SK-N-SH (cell line): ENCODE measurements at regions not wholly inside any gene's neighbourhood (a gene's known extent, or its start where the extent isn't known, plus 50 kb on each side); places are given as distances from the start of the nearest gene placed in this dataset.

ENCODE experiments used
- CTCF ChIA-PET: fragments of 300-600, 350-600 bp; formaldehyde crosslinking; extraction: SDS; loops from one replicate; lab custom pipeline; 2021; lab: Yijun Ruan, JAX
- POLR2A ChIA-PET: fragments of 350-600 bp; sonication (Branson Sonifier 250); formaldehyde crosslinking; extraction: SDS; loops from one replicate; lab custom pipeline; 2020; ENCODE audit warnings: antibody characterized with exemption, inconsistent platforms; lab: Yijun Ruan, JAX
- DNase-seq: peaks from one replicate; pipeline ENCODE4 v3.0.0; 2012
- H2AFZ ChIP-seq: fragments of 200-600 bp; sonication (generic); 2 replicates; pipeline ENCODE4 v1.8.1; 2016; ENCODE audit warnings: antibody characterized with exemption, mild to moderate bottlenecking, low read depth
- H3F3A ChIP-seq: fragments of 200-600 bp; sonication (generic); replicated peaks from 2 replicates; pipeline ENCODE3; 2016; ENCODE audit warnings: antibody characterized with exemption, mild to moderate bottlenecking; ENCODE audit not compliant: insufficient read depth
- H3K27ac ChIP-seq, 2 experiments: fragments of 200-500 bp in 1 of 2; fragments of 200-600 bp in 1 of 2; sonication (Bioruptor generic) in 1 of 2; sonication (generic), shearing (Covaris generic) in 1 of 2; 2 replicates each; pipeline versions ENCODE4 v1.5.1 to v1.6.1; 2014 to 2016; ENCODE audit warnings: low read depth in 2 of 2, inconsistent platforms in 1 of 2, low read length in 1 of 2, mild to moderate bottlenecking in 1 of 2, mixed read lengths in 1 of 2
- H3K27me3 ChIP-seq: fragments of 200-600 bp; sonication (generic), shearing (Covaris generic); 2 replicates; pipeline ENCODE4 v1.6.1; 2016; ENCODE audit warnings: mixed run types; ENCODE audit not compliant: insufficient read depth
- H3K36me3 ChIP-seq, 2 experiments: fragments of 200-500 bp in 1 of 2; fragments of 200-600 bp in 1 of 2; sonication (Bioruptor generic) in 1 of 2; sonication (generic) in 1 of 2; replicated peaks in 1 of 2; 2 replicates each; pipeline versions ENCODE3 to v1.5.1; 2014 to 2016; ENCODE audit warnings: low read length in 1 of 2, mild to moderate bottlenecking in 1 of 2; ENCODE audit not compliant: insufficient read depth in 2 of 2, control insufficient read depth in 1 of 2
- H3K4me1 ChIP-seq, 2 experiments: fragments of 200-500 bp in 1 of 2; fragments of 200-600 bp in 1 of 2; sonication (Bioruptor generic) in 1 of 2; sonication (generic), shearing (Covaris generic) in 1 of 2; 2 replicates each; pipeline versions ENCODE4 v1.5.1 to v1.6.1; 2014 to 2016; ENCODE audit warnings: low read depth in 1 of 2, low read length in 1 of 2, mixed run types in 1 of 2; ENCODE audit not compliant: insufficient read depth in 2 of 2, control insufficient read depth in 1 of 2
- H3K4me2 ChIP-seq: fragments of 200-600 bp; sonication (generic), shearing (Covaris generic); 2 replicates; pipeline ENCODE4 v1.6.1; 2017; ENCODE audit warnings: mixed run types
- H3K4me3 ChIP-seq, 2 experiments: fragments of 200-500 bp in 1 of 2; fragments of 200-600 bp in 1 of 2; sonication (Bioruptor generic) in 1 of 2; sonication (generic), shearing (Covaris generic) in 1 of 2; 2 replicates each; pipeline versions ENCODE4 v1.5.1 to v1.8.1; 2014 to 2016; ENCODE audit warnings: low read depth in 2 of 2, inconsistent platforms in 1 of 2, low read length in 1 of 2, mild to moderate bottlenecking in 1 of 2, mixed read lengths in 1 of 2, moderate library complexity in 1 of 2
- H3K79me2 ChIP-seq: fragments of 200-600 bp; sonication (generic); 2 replicates; pipeline ENCODE4 v1.8.1; 2017; ENCODE audit warnings: mild to moderate bottlenecking; ENCODE audit not compliant: insufficient read depth
- H3K9ac ChIP-seq: fragments of 200-600 bp; sonication (generic); 2 replicates; pipeline ENCODE4 v1.6.1; 2017; ENCODE audit warnings: mixed run types
- H3K9me2 ChIP-seq: fragments of 200-600 bp; sonication (generic); 2 replicates; pipeline ENCODE4 v1.6.1; 2017; ENCODE audit warnings: mixed run types
- H3K9me3 ChIP-seq: fragments of 200-600 bp; sonication (generic); 2 replicates; pipeline ENCODE4 v1.6.1; 2017; ENCODE audit warnings: mixed run types, mild to moderate bottlenecking, moderate library complexity
- H4K20me1 ChIP-seq: fragments of 200-600 bp; sonication (generic); 2 replicates; pipeline ENCODE4 v1.6.1; 2017; ENCODE audit warnings: mild to moderate bottlenecking, mixed run types; ENCODE audit not compliant: insufficient read depth
- ELF1 ChIP-seq: IDR thresholded peaks from 2 replicates; pipeline ENCODE4 v1.4.0; 2012
- FOXM1 ChIP-seq: IDR thresholded peaks from 2 replicates; pipeline ENCODE4 v1.4.0; 2012; ENCODE audit warnings: low read depth, mild to moderate bottlenecking
- GABPA ChIP-seq: IDR thresholded peaks from 2 replicates; pipeline ENCODE4 v1.4.0; 2012; ENCODE audit warnings: low read depth, mild to moderate bottlenecking
- JUND ChIP-seq: IDR thresholded peaks from 2 replicates; pipeline ENCODE4 v1.4.0; 2012
- MEF2A ChIP-seq: IDR thresholded peaks from 2 replicates; pipeline ENCODE4 v1.4.0; 2012; ENCODE audit warnings: low read depth, borderline replicate concordance
- MXI1 ChIP-seq: IDR thresholded peaks from 2 replicates; pipeline ENCODE4 v1.6.1; 2012; ENCODE audit warnings: mild to moderate bottlenecking, low read depth, low read length, improper control_type of control experiment
- NRF1 ChIP-seq: IDR thresholded peaks from 2 replicates; pipeline ENCODE4 v1.6.1; 2012; ENCODE audit warnings: low read depth, mild to moderate bottlenecking, low read length
- RAD21 ChIP-seq: IDR thresholded peaks from 2 replicates; pipeline ENCODE4 v1.6.1; 2012; ENCODE audit warnings: mild to moderate bottlenecking, low read length
- RCOR1 ChIP-seq: fragments of 150-350 bp; IDR thresholded peaks from 2 replicates; pipeline ENCODE4 v1.6.1; 2017; ENCODE audit warnings: antibody characterized with exemption, low read length
- RFX5 ChIP-seq: IDR thresholded peaks from 2 replicates; pipeline ENCODE4 v1.6.1; 2012; ENCODE audit warnings: mild to moderate bottlenecking, improper control_type of control experiment, low read length
- SIN3A ChIP-seq: IDR thresholded peaks from 2 replicates; pipeline ENCODE4 v1.6.1; 2012; ENCODE audit warnings: low read depth, mild to moderate bottlenecking, low read length, moderate library complexity, borderline replicate concordance
- SMC3 ChIP-seq: IDR thresholded peaks from 2 replicates; pipeline ENCODE4 v1.6.1; 2012; ENCODE audit warnings: low read depth, low read length, improper control_type of control experiment
- TAF1 ChIP-seq: IDR thresholded peaks from 2 replicates; pipeline ENCODE4 v1.6.1; 2012; ENCODE audit warnings: low read depth, mild to moderate bottlenecking, low read length, moderate library complexity, borderline replicate concordance
- WGBS: methylation state at CpG from one replicate; pipeline ENCODE4 v1.1.6; 2017; ENCODE audit warnings: low lambda C conversion rate; 5-methylcytosine and 5-hydroxymethylcytosine counted together
- TF ChIP-seq, protein P1 (sequence below): fragments of 150-350 bp; IDR thresholded peaks from 2 replicates; pipeline ENCODE4 v1.6.1; 2017; ENCODE audit warnings: antibody characterized with exemption, low read length, low read depth, borderline replicate concordance

DNA sequence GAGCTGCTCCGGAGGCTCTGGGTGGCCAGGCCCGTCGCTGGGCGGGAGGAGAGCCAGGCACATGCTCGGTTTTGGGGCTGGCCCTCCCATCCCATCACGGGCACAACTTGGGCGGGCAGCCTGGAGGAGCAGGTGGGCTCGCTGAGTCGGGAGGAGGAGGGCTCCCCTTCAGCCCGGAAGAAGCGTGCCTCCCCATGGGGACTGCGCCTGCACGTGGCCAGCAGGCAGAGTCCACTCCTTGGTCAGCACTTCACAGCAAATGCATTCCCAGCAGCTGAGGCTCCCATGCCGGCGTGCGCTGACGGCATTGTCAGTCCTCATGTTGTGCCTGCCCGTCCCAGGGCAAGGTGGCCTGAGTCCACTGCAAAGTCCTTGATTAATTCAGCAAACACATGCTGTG is 1281.7 kb downstream of the BRD1 start:
- H3K9ac ChIP-seq, result no peak overlapping the region
- DNase-seq, result no peak
- POLR2A ChIA-PET, result no interaction called here

DNA sequence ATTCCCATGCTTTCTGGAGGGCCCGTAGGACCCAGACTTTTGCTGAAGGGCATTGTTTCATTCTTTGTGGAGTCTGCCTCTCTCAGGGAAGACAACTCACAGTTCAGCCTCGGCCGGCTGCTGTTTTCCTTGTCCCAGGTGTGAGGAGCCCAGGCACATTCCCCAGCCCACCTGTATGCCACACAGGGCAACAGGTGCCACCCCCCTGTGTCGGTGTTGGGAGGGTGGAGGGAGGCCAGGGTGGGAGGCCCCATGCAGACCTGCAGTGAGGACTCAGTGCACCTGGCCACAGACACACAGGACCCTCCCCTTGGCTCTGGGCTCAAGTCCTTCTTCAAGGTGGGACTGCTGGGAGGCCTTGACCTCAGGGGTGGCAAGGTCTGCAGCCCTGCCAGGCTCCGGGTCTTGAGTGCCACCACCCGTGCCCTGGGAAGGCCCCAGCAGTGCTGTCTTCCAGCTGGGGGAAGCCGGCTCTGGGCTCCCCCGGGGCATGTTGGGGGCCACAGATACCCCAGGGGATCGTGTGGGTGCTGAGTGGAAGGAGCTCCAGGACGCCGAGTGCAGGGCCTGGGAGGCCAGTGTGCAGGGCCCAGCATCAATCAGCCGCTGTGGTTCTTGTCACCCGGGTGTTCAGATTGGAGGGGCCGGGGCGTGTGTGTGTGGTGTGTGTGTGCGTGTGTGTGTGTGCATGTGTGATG is 1286.1 kb downstream of the BRD1 start:
- 60% methylated on average over 9 of the region's 16 CpGs for WGBS
- no peak overlapping the region for H3K4me2 ChIP-seq
- no peaks in the 10 kb centered on the region for H4K20me1 ChIP-seq
- H3K4me1 ChIP-seq, result no peaks in the 10 kb centered on the region
- H3K9me3 ChIP-seq, result no peaks in the 10 kb centered on the region
- H3K27ac ChIP-seq, result no peak overlapping the region
- TF ChIP-seq JUND, result no peak
- no peak for TF ChIP-seq TAF1
- no peak for TF ChIP-seq ELF1
- no peak for TF ChIP-seq GABPA
- TF ChIP-seq SMC3, result no peak
- TF ChIP-seq, protein P1, sequence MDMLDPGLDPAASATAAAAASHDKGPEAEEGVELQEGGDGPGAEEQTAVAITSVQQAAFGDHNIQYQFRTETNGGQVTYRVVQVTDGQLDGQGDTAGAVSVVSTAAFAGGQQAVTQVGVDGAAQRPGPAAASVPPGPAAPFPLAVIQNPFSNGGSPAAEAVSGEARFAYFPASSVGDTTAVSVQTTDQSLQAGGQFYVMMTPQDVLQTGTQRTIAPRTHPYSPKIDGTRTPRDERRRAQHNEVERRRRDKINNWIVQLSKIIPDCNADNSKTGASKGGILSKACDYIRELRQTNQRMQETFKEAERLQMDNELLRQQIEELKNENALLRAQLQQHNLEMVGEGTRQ, result no peak
- TF ChIP-seq FOXM1, result no peak
- H3K9me2 ChIP-seq, result no peaks in the 10 kb centered on the region
- H3K9ac ChIP-seq, result no peak overlapping the region
- no peaks in the 10 kb centered on the region; the same call in 1 of the 2 replicates for H3K27me3 ChIP-seq
- DNase-seq, result no peak
- no peaks in the 10 kb centered on the region for H3K79me2 ChIP-seq
- H3K4me3 ChIP-seq, result no peak overlapping the region
- POLR2A ChIA-PET, result no interaction called here
- no peak overlapping the region for H2AFZ ChIP-seq
- H3K36me3 ChIP-seq, result no peaks in the 10 kb centered on the region
- CTCF ChIA-PET, result no interaction called here
- H3F3A ChIP-seq, result no peaks in the 10 kb centered on the region

More for the DNA sequence above, 1281.7 kb downstream of the BRD1 start:
- H3K9me2 ChIP-seq, result no peaks in the 10 kb centered on the region
- no peaks in the 10 kb centered on the region; the same call in 1 of the 2 replicates for H3K27me3 ChIP-seq
- no peaks in the 10 kb centered on the region for H3K4me1 ChIP-seq
- H4K20me1 ChIP-seq, result no peaks in the 10 kb centered on the region
- 40% methylated on average over 1 of the region's 18 CpGs for WGBS
- no peak overlapping the region for H3K4me3 ChIP-seq
- TF ChIP-seq SIN3A (no peak), RFX5 (no peak), ELF1 (no peak), NRF1 (no peak), RAD21 (no peak), MEF2A (no peak), RCOR1 (no peak), MXI1 (no peak)
- TF ChIP-seq, all 33 proteins: peak for 0
- Histone ChIP-seq H2AFZ (no peak overlapping the region), H3K9me3 (no peaks in the 10 kb centered on the region), H3K36me3 (no peaks in the 10 kb centered on the region), H3K4me2 (no peak overlapping the region), H3F3A (no peaks in the 10 kb centered on the region), H3K79me2 (no peaks in the 10 kb centered on the region), H3K27ac (no peak overlapping the region)
- CTCF ChIA-PET, result no interaction called here
